ENCODE measurements at regions not wholly inside any gene's neighbourhood (a gene's known extent, or its start where the extent isn't known, plus 50 kb on each side); places are given as distances from the start of the nearest gene placed in this dataset.

GRCh38 chr11:24344222-24344621, 152.6 kb upstream of the LUZP2 start:
- H2AFZ ChIP-seq (ENCODE audit: low read depth, low read length) = no peak overlapping the region

GRCh38 chr11:24348908-24349307, 147.9 kb upstream of the LUZP2 start:
- H3K27me3 ChIP-seq (ENCODE audit: insufficient read depth, low read length) = no peaks in the 10 kb centered on the region
- H3K4me1 ChIP-seq (ENCODE audit: insufficient read depth, low read length) = peaks cover 3% of the 10 kb centered on the region
- H3K36me3 ChIP-seq (ENCODE audit: insufficient read depth, low read length) = no peaks in the 10 kb centered on the region
- H3K4me3 ChIP-seq (ENCODE audit: low read length) = no peak overlapping the region
- H2AFZ ChIP-seq (ENCODE audit: low read depth, low read length) = no peak overlapping the region
- H3K9me3 ChIP-seq (ENCODE audit: low read length) = no peaks in the 10 kb centered on the region

More at GRCh38 chr11:24344222-24344621, 152.6 kb upstream of the LUZP2 start:
- no peaks in the 10 kb centered on the region for H3K27me3 ChIP-seq (ENCODE audit: insufficient read depth, low read length)
- peaks cover 11% of the 10 kb centered on the region for H3K4me1 ChIP-seq (ENCODE audit: insufficient read depth, low read length)
- H3K36me3 ChIP-seq (ENCODE audit: insufficient read depth, low read length) = no peaks in the 10 kb centered on the region
- H3K4me3 ChIP-seq (ENCODE audit: low read length) = no peak overlapping the region
- H3K9me3 ChIP-seq (ENCODE audit: low read length) = no peaks in the 10 kb centered on the region

GRCh38 chr11:24351179-24351578, 145.7 kb upstream of the LUZP2 start:
- Histone ChIP-seq H3K4me1 (ENCODE audit: insufficient read depth, low read length) (no peaks in the 10 kb centered on the region), H3K27me3 (ENCODE audit: insufficient read depth, low read length) (no peaks in the 10 kb centered on the region), H3K36me3 (ENCODE audit: insufficient read depth, low read length) (no peaks in the 10 kb centered on the region), H3K4me3 (ENCODE audit: low read length) (no peak overlapping the region), H3K9me3 (ENCODE audit: low read length) (no peaks in the 10 kb centered on the region), H2AFZ (ENCODE audit: low read depth, low read length) (no peak overlapping the region)

GRCh38 chr11:24356501-24356900, 140.4 kb upstream of the LUZP2 start:
- H3K4me3 ChIP-seq (ENCODE audit: low read length) = no peak overlapping the region
- H3K4me1 ChIP-seq (ENCODE audit: insufficient read depth, low read length) = no peaks in the 10 kb centered on the region
- no peaks in the 10 kb centered on the region for H3K27me3 ChIP-seq (ENCODE audit: insufficient read depth, low read length)
- H2AFZ ChIP-seq (ENCODE audit: low read depth, low read length) = no peak overlapping the region
- H3K36me3 ChIP-seq (ENCODE audit: insufficient read depth, low read length) = no peaks in the 10 kb centered on the region
- no peaks in the 10 kb centered on the region for H3K9me3 ChIP-seq (ENCODE audit: low read length)

- Histone ChIP-seq H3K4me1 (ENCODE audit: insufficient read depth, low read length) (no peaks in the 10 kb centered on the region), H2AFZ (ENCODE audit: low read depth, low read length) (no peak overlapping the region), H3K9me3 (ENCODE audit: low read length) (no peaks in the 10 kb centered on the region), H3K4me3 (ENCODE audit: low read length) (no peak overlapping the region), H3K27me3 (ENCODE audit: insufficient read depth, low read length) (no peaks in the 10 kb centered on the region), H3K36me3 (ENCODE audit: insufficient read depth, low read length) (no peaks in the 10 kb centered on the region)
Observed at GRCh38 chr11:24357620-24358410, 139.0 kb upstream of the LUZP2 start.

GRCh38 chr11:24372491-24372890, 124.4 kb upstream of the LUZP2 start:
- no peaks in the 10 kb centered on the region for H3K36me3 ChIP-seq (ENCODE audit: insufficient read depth, low read length)
- H3K4me3 ChIP-seq (ENCODE audit: low read length) = no peak overlapping the region
- H3K4me1 ChIP-seq (ENCODE audit: insufficient read depth, low read length) = no peaks in the 10 kb centered on the region
- no peaks in the 10 kb centered on the region for H3K27me3 ChIP-seq (ENCODE audit: insufficient read depth, low read length)
- no peak overlapping the region for H2AFZ ChIP-seq (ENCODE audit: low read depth, low read length)
- no peaks in the 10 kb centered on the region for H3K9me3 ChIP-seq (ENCODE audit: low read length)

- Histone ChIP-seq H3K4me3 (ENCODE audit: low read length) (no peak overlapping the region), H3K9me3 (ENCODE audit: low read length) (no peaks in the 10 kb centered on the region), H3K36me3 (ENCODE audit: insufficient read depth, low read length) (no peaks in the 10 kb centered on the region), H3K27me3 (ENCODE audit: insufficient read depth, low read length) (no peaks in the 10 kb centered on the region), H3K4me1 (ENCODE audit: insufficient read depth, low read length) (no peaks in the 10 kb centered on the region), H2AFZ (ENCODE audit: low read depth, low read length) (no peak overlapping the region)
Observed at GRCh38 chr11:24373516-24373915, 123.3 kb upstream of the LUZP2 start.

GRCh38 chr11:24375351-24375750, 121.5 kb upstream of the LUZP2 start:
- Histone ChIP-seq H2AFZ (ENCODE audit: low read depth, low read length) (no peak overlapping the region), H3K9me3 (ENCODE audit: low read length) (no peaks in the 10 kb centered on the region), H3K4me3 (ENCODE audit: low read length) (no peak overlapping the region), H3K27me3 (ENCODE audit: insufficient read depth, low read length) (no peaks in the 10 kb centered on the region), H3K4me1 (ENCODE audit: insufficient read depth, low read length) (no peaks in the 10 kb centered on the region), H3K36me3 (ENCODE audit: insufficient read depth, low read length) (no peaks in the 10 kb centered on the region)

GRCh38 chr11:24375931-24376330, 120.9 kb upstream of the LUZP2 start:
- no peaks in the 10 kb centered on the region for H3K9me3 ChIP-seq (ENCODE audit: low read length)
- no peak overlapping the region for H3K4me3 ChIP-seq (ENCODE audit: low read length)
- H3K4me1 ChIP-seq (ENCODE audit: insufficient read depth, low read length) = no peaks in the 10 kb centered on the region
- H2AFZ ChIP-seq (ENCODE audit: low read depth, low read length) = no peak overlapping the region
- H3K36me3 ChIP-seq (ENCODE audit: insufficient read depth, low read length) = no peaks in the 10 kb centered on the region
- no peaks in the 10 kb centered on the region for H3K27me3 ChIP-seq (ENCODE audit: insufficient read depth, low read length)

GRCh38 chr11:24383137-24383536, 113.7 kb upstream of the LUZP2 start:
- H3K9me3 ChIP-seq (ENCODE audit: low read length) = no peaks in the 10 kb centered on the region

GRCh38 chr11:24384240-24384639, 112.6 kb upstream of the LUZP2 start:
- H3K4me3 ChIP-seq (ENCODE audit: low read length) = no peak overlapping the region
- no peaks in the 10 kb centered on the region for H3K4me1 ChIP-seq (ENCODE audit: insufficient read depth, low read length)
- no peaks in the 10 kb centered on the region for H3K9me3 ChIP-seq (ENCODE audit: low read length)
- H3K27me3 ChIP-seq (ENCODE audit: insufficient read depth, low read length) = no peaks in the 10 kb centered on the region
- no peak overlapping the region for H2AFZ ChIP-seq (ENCODE audit: low read depth, low read length)
- H3K36me3 ChIP-seq (ENCODE audit: insufficient read depth, low read length) = no peaks in the 10 kb centered on the region

More at GRCh38 chr11:24383137-24383536, 113.7 kb upstream of the LUZP2 start:
- H3K4me3 ChIP-seq (ENCODE audit: low read length) = no peak overlapping the region
- H3K36me3 ChIP-seq (ENCODE audit: insufficient read depth, low read length) = no peaks in the 10 kb centered on the region
- no peaks in the 10 kb centered on the region for H3K27me3 ChIP-seq (ENCODE audit: insufficient read depth, low read length)
- no peaks in the 10 kb centered on the region for H3K4me1 ChIP-seq (ENCODE audit: insufficient read depth, low read length)
- H2AFZ ChIP-seq (ENCODE audit: low read depth, low read length) = no peak overlapping the region

- Histone ChIP-seq H3K4me3 (ENCODE audit: low read length) (no peak overlapping the region), H3K27me3 (ENCODE audit: insufficient read depth, low read length) (no peaks in the 10 kb centered on the region), H3K36me3 (ENCODE audit: insufficient read depth, low read length) (no peaks in the 10 kb centered on the region), H3K9me3 (ENCODE audit: low read length) (no peaks in the 10 kb centered on the region), H3K4me1 (ENCODE audit: insufficient read depth, low read length) (no peaks in the 10 kb centered on the region), H2AFZ (ENCODE audit: low read depth, low read length) (no peak overlapping the region)
Observed at GRCh38 chr11:24386546-24387397, 110.1 kb upstream of the LUZP2 start.

- Histone ChIP-seq H2AFZ (ENCODE audit: low read depth, low read length) (no peak overlapping the region), H3K9me3 (ENCODE audit: low read length) (no peaks in the 10 kb centered on the region), H3K36me3 (ENCODE audit: insufficient read depth, low read length) (no peaks in the 10 kb centered on the region), H3K4me1 (ENCODE audit: insufficient read depth, low read length) (no peaks in the 10 kb centered on the region), H3K4me3 (ENCODE audit: low read length) (no peak overlapping the region), H3K27me3 (ENCODE audit: insufficient read depth, low read length) (no peaks in the 10 kb centered on the region)
Observed at GRCh38 chr11:24389575-24389974, 107.3 kb upstream of the LUZP2 start.
